Raji (cell line): ENCODE measurements at regions not wholly inside any gene's neighbourhood (a gene's known extent, or its start where the extent isn't known, plus 50 kb on each side); places are given as distances from the start of the nearest gene placed in this dataset.

Source experiments
- POLR2A ChIP-seq: IDR thresholded peaks from 2 replicates; pipeline ENCODE4 v1.6.1; 2011; ENCODE audit warnings: low read depth, low read length, control low read depth; ENCODE audit not compliant: insufficient read depth

- TF ChIP-seq POLR2A, result no peak
These were observed 731.8 kb downstream of the SEMA5A start for GRCh38 chr5:8814105-8814504.

GRCh38 chr5:8824371-8824770 lies 721.5 kb downstream of the SEMA5A start:
- TF ChIP-seq POLR2A, result no peak

- TF ChIP-seq POLR2A, result no peak
These were observed 720.6 kb downstream of the SEMA5A start for GRCh38 chr5:8825139-8825757.

- no peak for TF ChIP-seq POLR2A
These were observed 719.4 kb downstream of the SEMA5A start for GRCh38 chr5:8826508-8826907.

GRCh38 chr5:8827696-8828095 lies 718.2 kb downstream of the SEMA5A start:
- no peak for TF ChIP-seq POLR2A

GRCh38 chr5:8828596-8829322 lies 717.1 kb downstream of the SEMA5A start:
- no peak for TF ChIP-seq POLR2A

GRCh38 chr5:8829323-8830029 lies 716.4 kb downstream of the SEMA5A start:
- TF ChIP-seq POLR2A, result no peak

GRCh38 chr5:8831251-8831650 lies 714.6 kb downstream of the SEMA5A start:
- TF ChIP-seq POLR2A, result no peak

- TF ChIP-seq POLR2A, result no peak
These were observed 714.0 kb downstream of the SEMA5A start for GRCh38 chr5:8831854-8832253.

- no peak for TF ChIP-seq POLR2A
These were observed 706.4 kb downstream of the SEMA5A start for GRCh38 chr5:8839361-8840055.

GRCh38 chr5:8840237-8840636 lies 705.6 kb downstream of the SEMA5A start:
- no peak for TF ChIP-seq POLR2A

GRCh38 chr5:8842971-8843551 lies 702.8 kb downstream of the SEMA5A start:
- no peak for TF ChIP-seq POLR2A

GRCh38 chr5:8843771-8844170 lies 702.1 kb downstream of the SEMA5A start:
- TF ChIP-seq POLR2A, result no peak

GRCh38 chr5:8844206-8844605 lies 701.7 kb downstream of the SEMA5A start:
- TF ChIP-seq POLR2A, result no peak

GRCh38 chr5:8844847-8845246 lies 701.0 kb downstream of the SEMA5A start:
- TF ChIP-seq POLR2A, result no peak
